PC-3 (cell line): ENCODE measurements at regions not wholly inside any gene's neighbourhood (a gene's known extent, or its start where the extent isn't known, plus 50 kb on each side); places are given as distances from the start of the nearest gene placed in this dataset.

Experiments used
- EZH2 ChIP-seq: fragments of 300-600 bp; sonication (generic); IDR thresholded peaks from one replicate; pipeline ENCODE4 v1.6.1; 2017; ENCODE audit warnings: antibody characterized with exemption, mild to moderate bottlenecking, low read length; ENCODE audit not compliant: unreplicated experiment
- EZH2phosphoT487 ChIP-seq: fragments of 300-600 bp; sonication (generic); IDR thresholded peaks from 2 replicates; pipeline ENCODE4 v1.6.1; 2018; ENCODE audit warnings: mild to moderate bottlenecking, antibody characterized with exemption, low read length, borderline replicate concordance
- TF ChIP-seq, protein P1 (sequence below): fragments of 300-600 bp; sonication (generic); conservative IDR thresholded peaks from 2 replicates; pipeline ENCODE4 v1.5.1; 2017; ENCODE audit warnings: antibody characterized with exemption, low read depth, mild to moderate bottlenecking, low read length

DNA sequence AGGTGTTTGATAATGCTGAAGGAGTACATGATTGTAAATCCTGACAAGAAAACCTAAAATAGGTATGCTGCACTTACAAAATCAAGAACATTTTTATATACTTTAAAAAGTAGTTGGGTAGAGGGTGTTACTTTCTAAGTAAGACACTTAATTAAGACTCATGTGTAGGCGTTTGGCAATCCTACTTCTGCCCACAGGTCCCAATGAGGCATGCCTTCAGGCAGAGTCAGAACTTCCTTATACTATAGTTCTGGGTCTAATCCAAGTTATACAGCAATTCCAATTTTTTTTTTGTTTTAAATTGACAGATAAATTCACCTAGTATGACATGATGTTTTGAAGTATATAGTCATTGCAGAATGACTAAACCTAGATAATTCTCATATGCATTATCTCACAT lies 1188.5 kb upstream of the PHF14 start:
- TF ChIP-seq, protein P1, sequence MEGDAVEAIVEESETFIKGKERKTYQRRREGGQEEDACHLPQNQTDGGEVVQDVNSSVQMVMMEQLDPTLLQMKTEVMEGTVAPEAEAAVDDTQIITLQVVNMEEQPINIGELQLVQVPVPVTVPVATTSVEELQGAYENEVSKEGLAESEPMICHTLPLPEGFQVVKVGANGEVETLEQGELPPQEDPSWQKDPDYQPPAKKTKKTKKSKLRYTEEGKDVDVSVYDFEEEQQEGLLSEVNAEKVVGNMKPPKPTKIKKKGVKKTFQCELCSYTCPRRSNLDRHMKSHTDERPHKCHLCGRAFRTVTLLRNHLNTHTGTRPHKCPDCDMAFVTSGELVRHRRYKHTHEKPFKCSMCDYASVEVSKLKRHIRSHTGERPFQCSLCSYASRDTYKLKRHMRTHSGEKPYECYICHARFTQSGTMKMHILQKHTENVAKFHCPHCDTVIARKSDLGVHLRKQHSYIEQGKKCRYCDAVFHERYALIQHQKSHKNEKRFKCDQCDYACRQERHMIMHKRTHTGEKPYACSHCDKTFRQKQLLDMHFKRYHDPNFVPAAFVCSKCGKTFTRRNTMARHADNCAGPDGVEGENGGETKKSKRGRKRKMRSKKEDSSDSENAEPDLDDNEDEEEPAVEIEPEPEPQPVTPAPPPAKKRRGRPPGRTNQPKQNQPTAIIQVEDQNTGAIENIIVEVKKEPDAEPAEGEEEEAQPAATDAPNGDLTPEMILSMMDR: no peak
- TF ChIP-seq EZH2 (no peak), EZH2phosphoT487 (no peak)
